HAP-1 (cell line): ENCODE measurements at regions not wholly inside any gene's neighbourhood (a gene's known extent, or its start where the extent isn't known, plus 50 kb on each side); places are given as distances from the start of the nearest gene placed in this dataset.
A peak's percentile ranks its signal among the peaks of the same experiment; 100 is the strongest.
"Not testable (repeated sequence)": the region's sequence is repeated elsewhere in the genome, so short reads cannot be mapped to it uniquely, and the experiment has no call there.

Source experiments
- DNase-seq, 2 experiments: peaks; one replicate each; pipeline ENCODE4 v3.0.0-alpha.2; 2016 to 2020; ENCODE audit warnings: low spot score in 2 of 2
- H3K27me3 ChIP-seq: fragments of 250-450 bp; sonication (Bioruptor Pico); 2 replicates; pipeline ENCODE4 v1.5.1; 2020; ENCODE audit warnings: low read depth, mild to moderate bottlenecking, moderate library complexity
- H3K36me3 ChIP-seq: fragments of 250-450 bp; sonication (Bioruptor Pico); replicated peaks from 2 replicates; pipeline ENCODE4 v1.5.1; 2020; ENCODE audit warnings: mild to moderate bottlenecking
- H3K4me1 ChIP-seq: fragments of 250-450 bp; sonication (Bioruptor Pico); 2 replicates; pipeline ENCODE4 v1.5.1; 2020; ENCODE audit warnings: mild to moderate bottlenecking
- H3K4me3 ChIP-seq: fragments of 250-450 bp; sonication (Bioruptor Pico); 2 replicates; pipeline ENCODE4 v1.5.1; 2020; ENCODE audit warnings: mild to moderate bottlenecking, moderate library complexity
- H3K9me3 ChIP-seq: fragments of 250-450 bp; sonication (Bioruptor Pico); 2 replicates; pipeline ENCODE4 v1.5.1; 2020; ENCODE audit warnings: mild to moderate bottlenecking, moderate library complexity
- in situ Hi-C: fragments of 300-500 bp; cut with MboI; formaldehyde crosslinking; loops from 3 replicates; pipeline ENCODE4 v1.14.3; 2020; ENCODE audit warnings: low sequenced_read_pairs, inconsistent platforms, mixed read lengths

- DNase-seq = no peak
- H3K4me3 ChIP-seq = no peak overlapping the region
- no peaks in the 10 kb centered on the region for H3K4me1 ChIP-seq
- in situ Hi-C loops = no loop called here
- no peaks in the 10 kb centered on the region for H3K36me3 ChIP-seq
- H3K9me3 ChIP-seq = no peaks in the 10 kb centered on the region
- peaks cover 8% of the 10 kb centered on the region for H3K27me3 ChIP-seq
These were observed 85.6 kb upstream of the SLC66A3 start for GRCh38 chr2:11069566-11070185.

GRCh38 chr2:11071211-11071610 is 84.1 kb upstream of the SLC66A3 start:
- in situ Hi-C loops = no loop called here
- Histone ChIP-seq H3K9me3 (no peaks in the 10 kb centered on the region), H3K27me3 (peaks cover 3% of the 10 kb centered on the region; the same call in 1 of the 2 replicates), H3K4me3 (no peak overlapping the region), H3K36me3 (no peaks in the 10 kb centered on the region), H3K4me1 (no peaks in the 10 kb centered on the region)
- DNase-seq = peak in 1 of 2 experiments; percentile 28

- Histone ChIP-seq H3K9me3 (no peaks in the 10 kb centered on the region), H3K4me1 (no peaks in the 10 kb centered on the region), H3K4me3 (no peak overlapping the region), H3K36me3 (no peaks in the 10 kb centered on the region), H3K27me3 (peaks cover 3% of the 10 kb centered on the region; the same call in 1 of the 2 replicates)
- in situ Hi-C loops = no loop called here
- no peak for DNase-seq
These were observed 83.3 kb upstream of the SLC66A3 start for GRCh38 chr2:11071939-11072338.

GRCh38 chr2:11072550-11072949 is 82.7 kb upstream of the SLC66A3 start:
- Histone ChIP-seq H3K36me3 (no peaks in the 10 kb centered on the region), H3K27me3 (peaks cover 3% of the 10 kb centered on the region; the same call in 1 of the 2 replicates), H3K9me3 (no peaks in the 10 kb centered on the region), H3K4me3 (no peak overlapping the region), H3K4me1 (no peaks in the 10 kb centered on the region)
- no peak for DNase-seq
- in situ Hi-C loops = no loop called here

- in situ Hi-C loops = no loop called here
- no peaks in the 10 kb centered on the region for H3K4me1 ChIP-seq
- H3K4me3 ChIP-seq = no peak overlapping the region
- DNase-seq = peak; percentile 38 to 69
- peaks cover 3% of the 10 kb centered on the region; the same call in 1 of the 2 replicates for H3K27me3 ChIP-seq
- H3K9me3 ChIP-seq = no peaks in the 10 kb centered on the region
- no peaks in the 10 kb centered on the region for H3K36me3 ChIP-seq
These were observed 82.0 kb upstream of the SLC66A3 start for GRCh38 chr2:11073251-11073650.

- Histone ChIP-seq H3K4me1 (no peaks in the 10 kb centered on the region), H3K27me3 (peaks cover 3% of the 10 kb centered on the region; the same call in 1 of the 2 replicates), H3K4me3 (no peak overlapping the region), H3K9me3 (no peaks in the 10 kb centered on the region), H3K36me3 (no peaks in the 10 kb centered on the region)
- in situ Hi-C loops = no loop called here
- no peak for DNase-seq
These were observed 81.5 kb upstream of the SLC66A3 start for GRCh38 chr2:11073776-11074175.

GRCh38 chr2:11074246-11074820 is 80.9 kb upstream of the SLC66A3 start:
- H3K4me3 ChIP-seq = no peak overlapping the region

GRCh38 chr2:11075221-11075620 is 80.0 kb upstream of the SLC66A3 start:
- in situ Hi-C loops = no loop called here
- no peak for DNase-seq
- H3K27me3 ChIP-seq = peaks cover 3% of the 10 kb centered on the region; the same call in 1 of the 2 replicates
- no peaks in the 10 kb centered on the region for H3K9me3 ChIP-seq
- H3K36me3 ChIP-seq = no peaks in the 10 kb centered on the region
- H3K4me1 ChIP-seq = no peaks in the 10 kb centered on the region
- no peak overlapping the region for H3K4me3 ChIP-seq

More at GRCh38 chr2:11074246-11074820, 80.9 kb upstream of the SLC66A3 start:
- in situ Hi-C loops = no loop called here
- no peak for DNase-seq
- Histone ChIP-seq H3K9me3 (no peaks in the 10 kb centered on the region), H3K27me3 (peaks cover 3% of the 10 kb centered on the region; the same call in 1 of the 2 replicates), H3K36me3 (no peaks in the 10 kb centered on the region), H3K4me1 (no peaks in the 10 kb centered on the region)

- Histone ChIP-seq H3K4me1 (no peaks in the 10 kb centered on the region), H3K4me3 (no peak overlapping the region), H3K9me3 (no peaks in the 10 kb centered on the region), H3K27me3 (no peaks in the 10 kb centered on the region; the same call in 1 of the 2 replicates), H3K36me3 (no peaks in the 10 kb centered on the region)
- in situ Hi-C loops = no loop called here
- DNase-seq = no peak
These were observed 77.9 kb upstream of the SLC66A3 start for GRCh38 chr2:11077411-11077810.

- no peaks in the 10 kb centered on the region for H3K9me3 ChIP-seq
- in situ Hi-C loops = no loop called here
- H3K27me3 ChIP-seq = no peaks in the 10 kb centered on the region
- H3K4me3 ChIP-seq = no peak overlapping the region
- no peak for DNase-seq
- no peaks in the 10 kb centered on the region for H3K36me3 ChIP-seq
- no peaks in the 10 kb centered on the region for H3K4me1 ChIP-seq
These were observed 76.0 kb upstream of the SLC66A3 start for GRCh38 chr2:11079136-11079824.

- H3K27me3 ChIP-seq = 0 out of 2 replicates have a peak, but pooled peaks cover 3% of the 10 kb centered on the region
- DNase-seq = no peak
These were observed 74.8 kb upstream of the SLC66A3 start for GRCh38 chr2:11080253-11081115.

GRCh38 chr2:11082880-11083279 is 72.4 kb upstream of the SLC66A3 start:
- H3K36me3 ChIP-seq = no peaks in the 10 kb centered on the region
- H3K27me3 ChIP-seq = 0 out of 2 replicates have a peak, but pooled peaks cover 6% of the 10 kb centered on the region
- H3K9me3 ChIP-seq = no peaks in the 10 kb centered on the region
- in situ Hi-C loops = no loop called here
- no peak for DNase-seq
- no peak overlapping the region for H3K4me3 ChIP-seq
- no peaks in the 10 kb centered on the region for H3K4me1 ChIP-seq

More at GRCh38 chr2:11080253-11081115, 74.8 kb upstream of the SLC66A3 start:
- H3K9me3 ChIP-seq = no peaks in the 10 kb centered on the region
- in situ Hi-C loops = no loop called here
- H3K4me3 ChIP-seq = no peak overlapping the region
- H3K36me3 ChIP-seq = no peaks in the 10 kb centered on the region
- H3K4me1 ChIP-seq = no peaks in the 10 kb centered on the region

- H3K36me3 ChIP-seq, H3K4me3 ChIP-seq, H3K4me1 ChIP-seq, in situ Hi-C loops, H3K27me3 ChIP-seq, DNase-seq, H3K9me3 ChIP-seq: not testable (repeated sequence)
These were observed 66.4 kb upstream of the SLC66A3 start for GRCh38 chr2:11088821-11089220.
